Nephron progenitor cell (in vitro differentiated cells): ENCODE measurements at regions not wholly inside any gene's neighbourhood (a gene's known extent, or its start where the extent isn't known, plus 50 kb on each side); places are given as distances from the start of the nearest gene placed in this dataset.

Experiments
- DNase-seq: peaks from one replicate; pipeline ENCODE4 v3.0.0; 2021
- H3K27ac Mint-ChIP-seq: 2 replicates; pipeline ENCODE4 v1.8.0; 2021; ENCODE audit warnings: mild to moderate bottlenecking, moderate library complexity, mixed read lengths
- H3K27me3 Mint-ChIP-seq: 2 replicates; pipeline ENCODE4 v1.8.0; 2021; ENCODE audit warnings: mild to moderate bottlenecking, low read depth, mixed read lengths; ENCODE audit not compliant: poor library complexity
- H3K36me3 Mint-ChIP-seq: 2 replicates; pipeline ENCODE4 v1.8.0; 2021; ENCODE audit warnings: low read depth, mixed read lengths
- H3K4me1 Mint-ChIP-seq: 2 replicates; pipeline ENCODE4 v1.8.0; 2021; ENCODE audit warnings: mixed read lengths
- H3K4me3 Mint-ChIP-seq: 2 replicates; pipeline ENCODE4 v1.8.0; 2021; ENCODE audit warnings: mild to moderate bottlenecking, moderate library complexity, mixed read lengths
- H3K9me3 Mint-ChIP-seq: 2 replicates; pipeline ENCODE4 v1.8.0; 2021; ENCODE audit warnings: mild to moderate bottlenecking, moderate library complexity, mixed read lengths
- TF ChIP-seq, protein P1 (sequence below): fragments of 200-600 bp; sonication (generic); IDR thresholded peaks from 2 replicates; pipeline ENCODE4 v1.5.0; 2021; ENCODE audit warnings: antibody characterized with exemption

DNA sequence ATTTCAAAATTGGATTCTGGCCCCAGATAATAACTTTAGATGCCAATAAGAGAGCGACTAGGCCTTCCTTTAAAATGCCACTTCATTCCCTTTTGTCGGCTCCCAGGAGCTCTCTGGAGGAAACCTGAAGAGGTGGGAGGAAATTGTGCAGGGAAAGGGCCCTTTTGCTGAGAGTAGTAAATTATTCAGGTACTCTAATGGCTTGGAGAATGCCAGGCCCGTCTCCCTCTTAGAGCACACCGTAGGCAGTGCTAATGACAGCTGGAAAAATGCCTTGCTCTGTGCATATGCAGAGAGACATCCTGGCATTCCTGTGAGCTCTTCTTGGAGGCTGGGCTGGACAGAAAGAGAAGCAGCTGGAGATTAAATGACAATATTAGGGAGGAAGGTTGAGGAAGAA, 115.0 kb upstream of the RPH3A start:
- Mint-ChIP-seq H3K27ac (no peak overlapping the region), H3K36me3 (no peaks in the 10 kb centered on the region), H3K27me3 (peaks cover 59% of the 10 kb centered on the region), H3K4me3 (no peak overlapping the region), H3K4me1 (peaks cover 6% of the 10 kb centered on the region), H3K9me3 (no peaks in the 10 kb centered on the region)
- DNase-seq: no peak
- TF ChIP-seq, protein P1, sequence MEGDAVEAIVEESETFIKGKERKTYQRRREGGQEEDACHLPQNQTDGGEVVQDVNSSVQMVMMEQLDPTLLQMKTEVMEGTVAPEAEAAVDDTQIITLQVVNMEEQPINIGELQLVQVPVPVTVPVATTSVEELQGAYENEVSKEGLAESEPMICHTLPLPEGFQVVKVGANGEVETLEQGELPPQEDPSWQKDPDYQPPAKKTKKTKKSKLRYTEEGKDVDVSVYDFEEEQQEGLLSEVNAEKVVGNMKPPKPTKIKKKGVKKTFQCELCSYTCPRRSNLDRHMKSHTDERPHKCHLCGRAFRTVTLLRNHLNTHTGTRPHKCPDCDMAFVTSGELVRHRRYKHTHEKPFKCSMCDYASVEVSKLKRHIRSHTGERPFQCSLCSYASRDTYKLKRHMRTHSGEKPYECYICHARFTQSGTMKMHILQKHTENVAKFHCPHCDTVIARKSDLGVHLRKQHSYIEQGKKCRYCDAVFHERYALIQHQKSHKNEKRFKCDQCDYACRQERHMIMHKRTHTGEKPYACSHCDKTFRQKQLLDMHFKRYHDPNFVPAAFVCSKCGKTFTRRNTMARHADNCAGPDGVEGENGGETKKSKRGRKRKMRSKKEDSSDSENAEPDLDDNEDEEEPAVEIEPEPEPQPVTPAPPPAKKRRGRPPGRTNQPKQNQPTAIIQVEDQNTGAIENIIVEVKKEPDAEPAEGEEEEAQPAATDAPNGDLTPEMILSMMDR: no peak

DNA sequence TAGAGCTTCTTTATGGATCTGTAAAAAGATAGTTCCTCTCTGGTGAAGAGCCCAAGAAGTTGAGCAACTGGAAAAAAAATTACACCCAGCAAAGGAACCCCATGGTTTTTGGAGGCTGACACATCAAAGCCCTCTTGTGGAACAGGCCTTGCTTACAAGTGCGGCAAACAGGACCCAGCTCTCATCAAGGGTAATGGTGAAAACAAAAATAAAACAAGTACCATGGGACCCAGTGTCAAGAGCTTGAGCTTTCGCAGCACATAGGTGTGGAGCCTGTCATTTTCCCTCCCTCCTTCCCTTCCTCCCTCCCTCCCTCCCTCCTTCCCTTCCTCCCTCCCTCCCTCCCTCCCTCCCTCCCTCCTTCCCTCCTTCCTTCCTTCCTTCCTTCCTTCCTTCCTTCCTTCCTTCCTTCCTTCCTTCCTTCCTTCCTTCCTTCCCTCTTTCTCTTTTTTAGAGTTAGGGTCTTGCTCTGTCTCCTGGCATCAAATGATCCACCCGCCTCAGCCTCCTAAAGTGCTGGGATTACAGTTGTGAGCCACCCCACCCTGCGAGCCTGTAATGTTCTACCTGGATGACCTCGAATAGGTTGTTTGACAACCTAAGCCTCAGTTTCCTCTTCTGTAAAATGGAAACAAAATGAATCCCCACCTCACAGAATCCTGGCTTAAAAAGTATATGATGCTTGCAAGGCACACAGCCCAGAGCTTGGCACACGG, 114.3 kb upstream of the RPH3A start:
- no peaks in the 10 kb centered on the region for H3K36me3 Mint-ChIP-seq
- no peak overlapping the region for H3K4me3 Mint-ChIP-seq
- H3K9me3 Mint-ChIP-seq: no peaks in the 10 kb centered on the region
- no peak for DNase-seq
- H3K27ac Mint-ChIP-seq: no peak overlapping the region
- peaks cover 6% of the 10 kb centered on the region for H3K4me1 Mint-ChIP-seq
- TF ChIP-seq, protein P1: no peak
- peaks cover 59% of the 10 kb centered on the region for H3K27me3 Mint-ChIP-seq

DNA sequence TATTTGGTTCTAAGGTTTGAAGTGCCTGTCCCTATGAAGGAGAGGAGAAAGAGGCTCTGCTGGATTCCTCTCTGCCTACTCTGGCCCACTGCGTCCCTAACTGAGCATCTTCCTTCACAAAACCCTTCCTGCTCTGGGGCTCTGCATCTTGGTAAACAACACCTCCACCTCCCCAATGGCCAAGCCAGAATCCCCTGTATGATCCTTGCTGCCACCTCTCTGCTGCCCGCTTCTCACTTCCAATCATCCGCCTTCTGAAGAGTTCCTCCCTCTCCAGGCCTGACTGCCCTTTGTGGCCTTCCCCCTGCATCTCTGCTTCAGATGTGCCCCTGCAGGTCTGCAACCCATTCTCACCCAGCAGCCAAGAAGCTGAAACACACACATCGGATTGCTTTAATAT, 110.6 kb upstream of the RPH3A start:
- peaks cover 6% of the 10 kb centered on the region for H3K4me1 Mint-ChIP-seq
- H3K36me3 Mint-ChIP-seq: no peaks in the 10 kb centered on the region
- no peaks in the 10 kb centered on the region for H3K9me3 Mint-ChIP-seq
- DNase-seq: no peak
- H3K27ac Mint-ChIP-seq: no peak overlapping the region
- H3K27me3 Mint-ChIP-seq: peaks cover 54% of the 10 kb centered on the region
- H3K4me3 Mint-ChIP-seq: no peak overlapping the region
- TF ChIP-seq, protein P1: no peak

DNA sequence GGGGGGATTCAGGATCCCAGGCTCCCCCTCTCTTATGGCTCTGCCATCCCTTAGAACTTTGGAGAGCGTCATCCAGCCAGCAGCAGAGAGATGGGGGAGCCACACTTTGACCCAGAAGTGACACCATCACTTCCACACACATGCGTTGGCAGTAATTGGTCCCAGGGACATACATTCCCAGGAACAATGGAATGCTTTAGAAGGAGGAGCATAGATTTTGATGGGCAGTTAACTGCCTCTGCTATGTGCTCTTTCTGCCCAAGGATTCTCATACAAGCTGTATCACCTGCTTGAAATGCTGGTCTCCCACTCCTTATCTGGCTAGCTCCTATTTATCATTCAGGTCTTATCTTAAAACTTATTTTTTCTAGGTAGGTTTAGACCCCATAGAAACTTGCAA, 109.0 kb upstream of the RPH3A start:
- Mint-ChIP-seq H3K4me3 (no peak overlapping the region), H3K27me3 (peaks cover 60% of the 10 kb centered on the region)

DNA sequence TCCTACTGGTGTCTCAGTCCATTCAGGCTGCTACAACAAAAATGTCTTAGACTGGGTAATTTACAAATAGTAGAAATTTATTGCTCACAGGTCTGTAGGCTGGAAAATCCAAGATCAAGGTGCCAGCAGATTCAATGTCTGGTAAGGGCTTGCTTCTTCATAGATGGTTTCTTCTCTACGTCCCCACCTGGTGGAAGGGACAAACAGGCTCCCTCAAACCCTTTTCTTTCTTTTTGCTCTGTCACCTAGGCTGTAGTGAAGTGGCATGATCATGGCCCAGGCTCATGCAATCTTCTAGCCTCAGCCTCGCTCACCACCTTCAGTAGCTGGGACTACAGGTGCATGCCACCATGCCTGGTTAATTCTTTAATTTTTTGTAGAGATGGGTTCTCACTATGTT, 106.8 kb upstream of the RPH3A start:
- H3K27me3 Mint-ChIP-seq: peaks cover 55% of the 10 kb centered on the region
- no peaks in the 10 kb centered on the region for H3K36me3 Mint-ChIP-seq
- H3K4me3 Mint-ChIP-seq: no peak overlapping the region
- no peak for DNase-seq
- no peaks in the 10 kb centered on the region for H3K9me3 Mint-ChIP-seq
- no peaks in the 10 kb centered on the region for H3K4me1 Mint-ChIP-seq
- TF ChIP-seq, protein P1: no peak
- H3K27ac Mint-ChIP-seq: no peak overlapping the region

More for the DNA sequence above, 109.0 kb upstream of the RPH3A start:
- no peaks in the 10 kb centered on the region for H3K9me3 Mint-ChIP-seq
- no peak overlapping the region for H3K27ac Mint-ChIP-seq
- no peaks in the 10 kb centered on the region for H3K36me3 Mint-ChIP-seq
- no peaks in the 10 kb centered on the region for H3K4me1 Mint-ChIP-seq
- no peak for DNase-seq
- TF ChIP-seq, protein P1: no peak

DNA sequence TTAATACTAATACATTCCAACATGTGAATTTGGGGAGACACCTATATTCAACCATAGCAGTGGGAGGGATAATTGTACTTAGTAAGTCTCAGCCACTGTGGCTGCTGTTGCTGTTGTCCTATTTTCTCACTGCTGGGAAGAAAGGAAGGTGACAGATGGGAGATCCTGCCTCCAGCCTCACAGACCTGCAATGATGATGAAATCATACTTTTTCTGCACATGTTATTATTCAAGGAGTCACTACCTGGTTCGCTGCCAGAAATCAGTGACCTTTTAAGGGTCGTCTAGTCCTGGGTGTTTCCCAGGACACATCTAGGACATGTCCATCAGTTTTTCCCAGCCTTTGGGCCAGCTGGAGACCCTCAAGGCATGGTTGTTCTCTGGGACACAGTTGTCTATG, 106.2 kb upstream of the RPH3A start:
- Mint-ChIP-seq H3K36me3 (no peaks in the 10 kb centered on the region), H3K9me3 (no peaks in the 10 kb centered on the region), H3K4me3 (no peak overlapping the region), H3K4me1 (no peaks in the 10 kb centered on the region), H3K27me3 (peaks cover 51% of the 10 kb centered on the region), H3K27ac (no peak overlapping the region)
- no peak for DNase-seq
- TF ChIP-seq, protein P1: no peak
